Sigmoid colon (tissue), 6 donors: ENCODE measurements at regions not wholly inside any gene's neighbourhood (a gene's known extent, or its start where the extent isn't known, plus 50 kb on each side); places are given as distances from the start of the nearest gene placed in this dataset.
"Not testable (repeated sequence)": the region's sequence is repeated elsewhere in the genome, so short reads cannot be mapped to it uniquely, and the experiment has no call there.

ENCODE experiments used
- DNase-seq: peaks from one replicate; pipeline ENCODE4 v3.0.0-alpha.2; 2019
- H3K27ac ChIP-seq, 4 donors: fragments of 200-600 bp; sonication (generic); one replicate each; pipeline ENCODE4 v1.5.1; 2016 to 2019; ENCODE audit warnings: mild to moderate bottlenecking in 1 of 4
- H3K27me3 ChIP-seq, 3 donors: fragments of 200-600 bp; sonication (generic); one replicate each; pipeline ENCODE4 v1.5.1; 2019; ENCODE audit warnings: mild to moderate bottlenecking in 1 of 3
- H3K36me3 ChIP-seq, 4 donors: fragments of 200-600 bp; sonication (generic); one replicate each; pipeline ENCODE4 v1.5.1; 2016 to 2019
- H3K4me1 ChIP-seq, 4 donors: fragments of 200-600 bp; sonication (generic); one replicate each; pipeline ENCODE4 v1.5.1; 2017 to 2019
- H3K4me3 ChIP-seq, 4 donors: fragments of 200-600 bp; sonication (generic); one replicate each; pipeline ENCODE4 v1.5.1; 2017 to 2019; ENCODE audit warnings: mild to moderate bottlenecking in 2 of 4, moderate library complexity in 1 of 4
- H3K9me3 ChIP-seq, 4 donors: fragments of 200-600 bp in 3 of 4; sonication (generic) in 3 of 4; one replicate each; pipeline versions ENCODE4 v1.5.1 to v1.6.1; 2013 to 2019
- CTCF ChIP-seq, 4 experiments: fragments of 450-650 bp in 3 of 4; fragments of 200-600 bp in 1 of 4; IDR thresholded peaks; one replicate each; pipeline ENCODE4 v1.5.1; 2016 to 2019; ENCODE audit warnings: antibody characterized with exemption in 4 of 4, mild to moderate bottlenecking in 3 of 4, moderate library complexity in 2 of 4
- EP300 ChIP-seq, 4 donors: sonication (generic); formaldehyde crosslinking; IDR thresholded peaks; one replicate each; pipeline ENCODE4 v1.6.1; 2017; ENCODE audit warnings: antibody characterized with exemption in 4 of 4
- POLR2A ChIP-seq, 2 donors: fragments of 450-650 bp; IDR thresholded peaks; one replicate each; pipeline ENCODE4 v1.6.1; 2016; ENCODE audit warnings: antibody characterized with exemption in 2 of 2, mild to moderate bottlenecking in 2 of 2, moderate library complexity in 2 of 2
- POLR2AphosphoS5 ChIP-seq, 4 donors: sonication (generic); formaldehyde crosslinking; IDR thresholded peaks; one replicate each; pipeline ENCODE4 v1.6.1; 2017; ENCODE audit warnings: antibody characterized with exemption in 4 of 4
- whole genome bisulfite sequencing, 2 donors: extraction: QIAGEN DNeasy Blood & Tissue Kit; methylation state at CpG; one replicate each; pipeline ENCODE4 v1.1.7; 2013; 5-methylcytosine and 5-hydroxymethylcytosine counted together
- intact Hi-C: fragments of 100-400 bp; cut with DNase I; formaldehyde crosslinking; loops from one replicate; pipeline ENCODE4 v1.15.1; 2023
- donor health status: healthy with polysubstance abuse.
- donor health status: healthy.

DNA sequence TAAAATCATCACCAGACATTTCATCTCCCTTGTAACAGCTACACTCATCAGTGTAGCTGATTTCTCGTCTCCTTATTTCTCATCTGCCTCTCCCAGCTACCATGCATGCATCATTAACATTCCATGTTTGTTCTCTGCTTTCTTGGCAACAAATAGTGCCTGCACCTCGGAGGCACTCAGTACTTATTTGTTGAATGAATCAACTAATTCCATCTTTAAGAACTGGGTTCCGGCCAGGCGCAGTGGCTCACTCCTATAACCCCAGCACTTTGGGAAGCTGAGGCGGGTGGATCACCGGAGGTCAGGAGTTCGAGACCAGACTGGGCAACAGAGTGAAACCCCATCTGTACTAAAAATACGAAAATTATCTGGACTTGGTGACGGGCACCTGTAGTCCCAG, 63.9 kb upstream of the GTF3A start:
- WGBS, 2 donors = 84 to 90% methylated on average over 9 of the region's 9 CpGs

GRCh38 chr13:27362064-27362751, 62.2 kb upstream of the GTF3A start:
- Histone ChIP-seq H3K9me3 (no peaks in the 10 kb centered on the region), H3K36me3 (no peaks in the 10 kb centered on the region), H3K4me1 (peaks cover 0 to 17% (median 12%) of the 10 kb centered on the region in 4 donors), H3K4me3 (peak overlapping the region; percentile 18 to 54 (median 46)), H3K27me3 (peaks cover 0 to 7% (median 0%) of the 10 kb centered on the region in 3 donors), H3K27ac (peak overlapping the region in 1 of 4 donors; percentile 37)
- intact Hi-C loops = loop anchor here (1.0 to 5.0 kb wide), 3 partner anchors 60 to 622 kb away; partner anchors contain the start of gene GTF3A
- no peak for TF ChIP-seq POLR2AphosphoS5 (IDR thresholded peaks at IDR 0.05)
- TF ChIP-seq POLR2A (IDR thresholded peaks at IDR 0.05) = no peak
- TF ChIP-seq CTCF (IDR thresholded peaks at IDR 0.05) = peak; percentile 75 to 91 (median 84)
- 3 to 7% methylated on average over 36 of the region's 36 CpGs for WGBS, 2 donors
- peak; percentile 91 for DNase-seq

More for the DNA sequence above, 63.9 kb upstream of the GTF3A start:
- TF ChIP-seq POLR2AphosphoS5 (IDR thresholded peaks at IDR 0.05) (no peak), EP300 (IDR thresholded peaks at IDR 0.05) (no peak)
- intact Hi-C loops = loop anchor here (5.0 kb wide), 1 partner anchor 62 kb away; the partner anchor contains the start of gene GTF3A
- peaks cover 0 to 17% (median 12%) of the 10 kb centered on the region in 4 donors for H3K4me1 ChIP-seq
- peaks cover 0 to 7% (median 0%) of the 10 kb centered on the region in 3 donors for H3K27me3 ChIP-seq
- H3K4me3 ChIP-seq = no peak overlapping the region
- no peaks in the 10 kb centered on the region for H3K36me3 ChIP-seq
- no peak overlapping the region for H3K27ac ChIP-seq
- DNase-seq = no peak
- H3K9me3 ChIP-seq = no peaks in the 10 kb centered on the region

GRCh38 chr13:27363637-27364036, 60.8 kb upstream of the GTF3A start:
- DNase-seq, H3K27me3 ChIP-seq, H3K27ac ChIP-seq, H3K4me3 ChIP-seq, H3K36me3 ChIP-seq, H3K9me3 ChIP-seq: not testable (repeated sequence)
- intact Hi-C loops = loop anchor here (5.0 kb wide), 1 partner anchor 59 kb away; the partner anchor contains the start of gene GTF3A
- WGBS, 2 donors = 74 to 82% methylated on average over 5 of the region's 5 CpGs
- peaks cover 0 to 17% (median 10%) of the 10 kb centered on the region in 4 donors for H3K4me1 ChIP-seq

- no peak for DNase-seq
- intact Hi-C loops = no loop called here
- Histone ChIP-seq H3K27ac (no peak overlapping the region), H3K27me3 (peaks cover 0 to 9% (median 0%) of the 10 kb centered on the region in 3 donors), H3K9me3 (no peaks in the 10 kb centered on the region), H3K4me1 (peaks cover 0 to 3% (median under 1%) of the 10 kb centered on the region in 4 donors), H3K4me3 (no peak overlapping the region), H3K36me3 (no peaks in the 10 kb centered on the region)
- TF ChIP-seq EP300 (IDR thresholded peaks at IDR 0.05) (no peak), POLR2AphosphoS5 (IDR thresholded peaks at IDR 0.05) (no peak), CTCF (IDR thresholded peaks at IDR 0.05) (no peak), POLR2A (IDR thresholded peaks at IDR 0.05) (no peak)
- 81 to 84% methylated on average over 5 of the region's 5 CpGs for WGBS, 2 donors
These were observed 56.8 kb upstream of the GTF3A start for GRCh38 chr13:27367570-27367969.

- H3K4me1 ChIP-seq = peaks cover 0 to 7% (median 6%) of the 10 kb centered on the region in 4 donors
- intact Hi-C loops = no loop called here
- no peaks in the 10 kb centered on the region for H3K36me3 ChIP-seq
- H3K27ac ChIP-seq = no peak overlapping the region
- DNase-seq = no peak
- 92% methylated on average over 12 of the region's 12 CpGs for WGBS, 2 donors
- no peak overlapping the region for H3K4me3 ChIP-seq
- no peak for TF ChIP-seq CTCF (IDR thresholded peaks at IDR 0.05)
- no peak for TF ChIP-seq POLR2A (IDR thresholded peaks at IDR 0.05)
- TF ChIP-seq POLR2AphosphoS5 (IDR thresholded peaks at IDR 0.05) = no peak
- TF ChIP-seq EP300 (IDR thresholded peaks at IDR 0.05) = no peak
- H3K27me3 ChIP-seq = peaks cover 0 to 27% (median 0%) of the 10 kb centered on the region in 3 donors
- H3K9me3 ChIP-seq = no peaks in the 10 kb centered on the region
These were observed 54.0 kb upstream of the GTF3A start for GRCh38 chr13:27370305-27370872.
